Stimulated activated CD8-positive, alpha-beta memory T cell treated with anti-CD3 and anti-CD28 coated beads, Interleukin-7, amount 100 ng/mL, for 48 hours (primary cell): ENCODE measurements at regions not wholly inside any gene's neighbourhood (a gene's known extent, or its start where the extent isn't known, plus 50 kb on each side); places are given as distances from the start of the nearest gene placed in this dataset.
"Not testable (repeated sequence)": the region's sequence is repeated elsewhere in the genome, so short reads cannot be mapped to it uniquely, and the experiment has no call there.

Source experiments
- DNase-seq, 2 donors: peaks; one replicate each; pipeline ENCODE4 v3.0.0-alpha.2; 2020; ENCODE audit warnings: low read depth in 1 of 2; ENCODE audit errors: extremely low read depth in 1 of 2

DNA sequence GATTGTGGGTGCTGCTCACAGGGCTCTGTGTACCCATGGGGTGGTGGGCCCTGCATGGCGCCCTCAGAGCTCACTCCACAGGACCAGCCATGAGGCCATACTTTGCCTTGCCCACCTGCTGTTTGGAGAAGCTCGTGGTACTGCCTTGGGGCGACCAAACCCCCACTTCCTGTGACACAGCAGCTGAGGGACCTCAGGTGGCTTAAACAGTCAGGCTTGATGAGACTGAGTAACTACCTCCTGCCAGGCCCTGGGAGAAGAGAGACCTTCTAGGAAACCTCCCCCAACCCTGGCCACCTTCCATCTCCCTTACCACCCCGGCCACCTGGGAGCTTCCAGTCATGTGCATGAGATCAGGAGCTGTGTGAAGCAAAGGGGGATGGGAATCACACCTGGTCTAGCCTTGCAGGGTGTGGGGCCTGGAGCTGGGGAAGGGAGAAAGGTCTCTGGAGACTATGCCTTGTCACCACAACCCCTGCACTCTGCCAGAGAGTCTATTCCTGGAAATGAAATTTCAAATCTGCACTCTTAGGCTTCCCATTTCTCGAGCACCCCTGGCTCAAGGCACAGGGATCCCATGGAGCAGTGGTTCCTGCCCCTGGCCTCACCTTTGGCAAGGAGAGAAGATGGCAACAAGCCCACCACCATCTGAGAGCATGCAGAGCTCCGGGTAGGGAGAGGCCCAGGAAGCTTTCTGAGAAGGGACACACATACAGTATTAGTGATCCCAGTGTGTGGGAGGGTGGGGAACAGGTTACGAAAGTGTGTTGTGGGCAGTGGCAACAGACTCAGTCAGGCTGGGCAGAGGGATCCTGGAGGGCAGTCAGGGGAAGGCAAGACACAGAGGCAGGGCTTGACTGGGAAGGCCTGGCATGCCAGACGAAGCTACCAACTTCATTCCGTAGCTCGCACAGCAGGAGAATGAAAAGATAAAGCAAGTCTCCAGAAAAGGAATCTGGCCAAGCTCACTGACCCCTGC lies 125.0 kb downstream of the URI1 start:
- DNase-seq: no peak

DNA sequence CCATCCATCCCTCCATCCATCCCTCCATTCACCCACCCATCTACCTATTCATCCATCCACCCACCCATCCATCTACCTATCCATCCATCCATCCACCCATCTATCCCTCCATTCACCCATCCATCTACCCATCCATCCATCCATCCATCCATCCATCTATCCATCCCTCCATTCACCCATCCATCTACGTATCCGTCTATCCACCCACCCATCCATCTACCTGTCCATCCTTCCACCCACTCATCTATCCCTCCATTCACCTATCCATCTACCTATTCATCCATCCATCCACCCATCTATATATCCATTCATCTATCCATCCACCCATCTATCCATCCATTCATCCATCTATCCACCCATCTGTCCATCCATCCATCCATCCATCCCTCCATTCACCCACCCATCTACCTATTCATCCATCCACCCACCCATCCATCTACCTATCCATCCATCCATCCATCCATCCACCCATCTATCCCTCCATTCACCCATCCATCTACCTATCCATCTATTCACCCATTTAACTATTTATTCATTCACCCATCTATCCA lies 126.0 kb downstream of the URI1 start:
- not testable (repeated sequence) for DNase-seq

DNA sequence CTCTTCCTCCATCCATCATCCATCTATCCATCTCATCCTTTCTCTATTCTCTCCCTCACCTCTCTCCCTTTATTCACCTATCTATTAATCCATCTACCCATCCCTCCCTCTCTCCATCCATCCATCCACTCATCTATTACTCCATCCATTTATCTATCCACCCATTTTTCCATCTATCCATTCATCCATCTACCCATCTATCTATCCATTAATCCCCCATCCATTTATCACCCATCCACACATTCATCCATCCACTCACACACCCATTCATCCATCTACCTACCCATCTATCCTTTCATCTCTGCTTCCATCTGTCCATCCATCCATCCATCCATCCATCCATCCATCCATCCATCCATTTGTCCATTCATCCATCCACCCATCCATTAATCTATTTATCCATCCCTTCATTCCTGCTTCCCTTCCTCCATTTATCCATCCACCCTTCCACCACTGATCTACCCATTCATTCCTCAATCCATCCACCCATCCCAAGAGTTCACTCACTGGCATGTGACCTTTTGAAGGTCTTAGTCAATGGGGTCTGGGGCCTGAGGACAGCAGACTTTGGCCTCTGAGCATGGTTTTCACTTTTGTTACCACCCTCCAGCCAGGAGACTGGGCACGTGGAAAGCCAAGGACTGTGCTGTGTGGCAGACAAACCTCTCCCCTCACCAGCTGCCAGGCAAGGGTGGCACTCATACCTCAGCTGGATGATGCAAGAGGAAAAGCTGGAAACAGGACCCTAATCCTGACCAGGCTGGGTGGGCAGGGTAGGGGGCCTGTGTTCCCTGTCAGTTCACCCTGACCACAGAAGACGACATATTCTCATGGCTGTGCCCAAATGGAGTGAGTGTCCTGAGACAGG lies 126.7 kb downstream of the URI1 start:
- DNase-seq: no peak

DNA sequence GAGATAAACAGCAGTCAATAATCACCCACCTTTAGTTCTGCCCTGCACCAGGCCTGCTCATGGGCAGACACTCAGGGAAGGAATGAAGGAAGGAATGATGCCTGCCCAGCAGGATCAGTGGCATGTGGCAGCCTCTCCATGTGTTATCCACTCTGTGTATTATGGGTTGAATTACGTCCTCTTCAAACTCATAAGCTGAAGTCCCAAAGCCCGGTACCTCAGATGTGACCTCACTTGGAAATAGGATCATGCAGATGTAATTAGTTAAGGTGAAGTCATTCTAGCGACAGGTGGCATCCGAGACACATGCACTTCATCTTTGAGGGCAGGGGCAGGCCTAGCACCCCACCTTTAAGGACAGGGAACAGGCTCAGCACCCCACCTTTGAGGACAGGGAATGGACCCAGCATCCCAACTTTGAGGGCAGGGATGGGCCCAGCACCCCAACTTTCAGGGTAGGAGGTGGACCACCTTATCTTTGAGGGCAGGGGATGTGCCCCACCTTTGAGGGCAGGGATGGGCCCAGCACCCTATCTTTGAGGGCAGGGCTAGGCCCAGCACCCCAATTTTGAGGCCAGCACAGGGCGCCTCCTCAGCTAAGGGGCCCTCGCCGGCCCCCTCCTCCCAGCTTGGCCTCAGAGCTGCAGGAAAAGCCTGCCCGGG lies 127.6 kb downstream of the URI1 start:
- DNase-seq: no peak

DNA sequence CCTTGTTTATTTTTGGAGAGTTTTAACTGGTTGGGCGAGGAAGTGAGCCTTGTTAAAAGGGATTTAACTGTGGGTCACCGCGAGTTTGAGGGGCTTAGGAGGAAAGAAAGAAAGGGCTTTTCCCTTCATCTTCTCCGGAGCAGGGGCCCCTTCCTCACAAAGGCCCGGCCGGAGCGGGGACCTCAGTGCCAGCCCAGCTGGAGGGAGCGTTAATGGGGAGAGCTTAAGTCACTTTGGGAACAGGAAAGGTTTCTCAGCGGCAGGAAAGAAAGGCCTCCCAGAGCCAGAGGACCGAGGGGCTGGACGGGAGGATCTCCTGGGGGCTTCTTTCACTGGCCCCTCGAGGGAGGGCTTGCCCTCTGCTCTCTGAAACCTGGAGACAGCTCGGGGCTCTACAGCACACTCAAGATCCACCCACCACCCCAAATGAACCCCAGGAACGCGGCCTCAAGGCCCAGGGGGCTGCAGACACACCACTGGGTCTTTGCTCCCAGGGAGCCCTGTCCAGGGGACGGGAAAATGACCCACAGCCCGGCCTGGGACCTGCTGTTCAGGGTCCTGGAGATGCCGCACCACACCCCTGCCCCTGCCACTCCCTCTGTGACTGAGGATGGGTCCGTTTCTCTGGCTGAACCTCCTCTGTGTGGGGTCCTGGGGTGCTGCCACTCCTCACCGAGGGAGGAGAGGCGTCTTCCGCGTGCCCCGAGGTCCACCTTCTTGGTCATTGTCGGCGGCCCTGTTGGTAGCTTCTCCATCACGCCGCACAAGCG lies 128.3 kb downstream of the URI1 start:
- no peak for DNase-seq

DNA sequence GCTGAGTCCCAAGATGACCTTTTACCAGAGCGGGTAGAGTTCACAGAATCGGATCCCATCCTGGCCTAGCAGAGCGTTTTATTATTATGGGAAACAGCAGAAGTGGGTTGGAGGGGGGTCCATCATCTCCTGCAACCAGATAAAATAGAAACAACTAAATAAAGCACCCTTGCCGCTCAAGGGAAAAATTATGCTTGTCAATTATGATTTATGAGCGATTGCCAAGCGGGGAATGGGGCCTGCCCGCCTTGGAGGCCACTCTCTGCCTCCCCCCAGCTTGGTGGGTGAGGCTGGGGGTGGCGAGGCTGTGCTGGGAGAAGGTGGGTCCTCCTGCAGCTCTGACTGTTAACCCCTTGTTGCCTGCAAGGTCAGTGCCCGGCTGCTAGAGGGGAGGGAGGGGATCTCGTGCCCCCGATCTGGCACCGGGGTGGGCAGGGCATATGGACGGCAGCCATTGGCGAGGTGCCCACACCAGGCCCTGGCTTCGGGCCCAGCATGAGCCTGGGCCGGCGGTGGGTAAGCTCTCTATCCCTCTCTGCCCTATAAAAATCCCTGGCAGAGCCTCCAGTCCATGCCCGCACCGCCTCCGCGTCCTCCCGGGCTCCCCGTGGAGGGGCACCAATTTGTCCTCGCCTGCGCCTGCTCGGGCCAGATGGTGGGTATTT lies 129.1 kb downstream of the URI1 start:
- DNase-seq: no peak

DNA sequence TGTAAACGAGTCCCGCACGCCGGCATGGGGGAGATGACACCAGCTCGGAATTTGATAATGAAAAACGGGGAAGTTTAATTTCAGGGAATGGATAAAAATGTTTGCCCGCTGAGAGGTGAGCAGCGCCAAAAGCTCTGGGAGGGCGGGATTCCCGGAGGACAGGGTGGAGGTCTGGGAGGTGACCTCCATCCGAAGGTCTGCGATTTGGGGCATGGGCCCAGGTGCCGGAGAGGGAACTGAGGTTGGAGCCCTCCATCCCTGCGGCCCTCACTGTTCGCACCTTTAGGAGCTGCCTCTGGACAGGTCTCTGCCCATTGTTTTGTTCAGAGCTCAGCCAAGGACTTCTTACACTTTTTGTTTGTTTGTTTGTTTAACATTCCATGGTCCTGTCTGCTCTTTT lies 129.8 kb downstream of the URI1 start:
- no peak for DNase-seq

DNA sequence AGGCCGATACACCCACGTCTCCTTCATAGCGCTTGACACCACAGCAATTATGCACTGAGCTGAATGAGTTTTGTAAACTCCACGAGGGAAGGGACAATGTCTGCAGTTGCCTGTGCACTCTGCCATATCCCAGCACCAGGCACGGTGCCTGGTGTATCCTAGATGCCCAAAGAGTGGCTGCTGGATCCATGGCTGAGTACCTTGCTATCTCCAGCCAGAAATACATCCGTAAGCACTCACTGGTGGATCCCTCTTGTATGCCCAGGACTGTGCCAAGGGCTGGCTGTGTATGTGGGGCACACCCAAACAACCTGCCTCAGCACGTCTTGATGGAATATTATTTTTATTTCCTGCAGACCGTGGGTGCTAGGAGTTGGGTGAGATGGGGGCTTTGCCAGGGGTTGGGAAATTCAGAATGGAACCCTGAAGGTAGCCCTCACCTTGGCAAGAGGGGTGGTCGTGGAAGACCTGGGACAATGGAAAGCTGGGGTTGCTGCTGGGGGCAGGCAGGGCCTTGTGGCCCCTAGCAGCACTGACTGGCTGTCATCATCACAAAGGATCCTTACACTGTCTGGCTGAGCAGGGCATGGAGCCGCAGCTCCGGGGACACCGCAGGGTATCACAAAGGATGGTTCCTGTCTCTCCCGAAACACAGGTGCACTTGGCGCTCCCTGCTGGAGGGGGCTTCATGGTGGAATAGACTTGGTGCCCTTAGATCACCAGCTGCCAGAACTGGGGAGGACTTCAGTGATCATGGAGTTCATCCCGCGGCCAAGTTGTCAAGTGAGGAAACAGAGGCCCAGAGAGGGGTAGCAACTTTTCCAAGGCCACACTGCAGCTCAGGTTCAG lies 131.3 kb downstream of the URI1 start:
- DNase-seq: no peak

DNA sequence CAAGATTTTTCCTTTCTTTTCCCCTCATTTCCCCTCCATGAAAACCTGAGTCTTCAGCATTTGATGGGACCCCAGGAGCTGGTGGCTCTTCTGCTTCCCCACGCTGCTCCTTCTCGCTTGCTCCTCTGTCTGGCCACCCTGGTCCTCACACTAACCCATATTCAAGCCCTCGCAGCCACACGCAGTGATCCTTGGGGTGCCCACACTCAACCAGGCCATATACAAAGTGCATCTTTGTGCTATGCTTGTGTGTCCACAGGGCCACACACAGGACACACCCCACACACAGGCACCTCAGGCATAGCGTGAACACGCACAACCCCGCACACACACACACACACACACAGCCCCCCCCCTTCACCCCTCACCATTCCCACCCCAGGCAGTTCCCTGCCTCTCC lies 132.1 kb downstream of the URI1 start:
- no peak for DNase-seq

DNA sequence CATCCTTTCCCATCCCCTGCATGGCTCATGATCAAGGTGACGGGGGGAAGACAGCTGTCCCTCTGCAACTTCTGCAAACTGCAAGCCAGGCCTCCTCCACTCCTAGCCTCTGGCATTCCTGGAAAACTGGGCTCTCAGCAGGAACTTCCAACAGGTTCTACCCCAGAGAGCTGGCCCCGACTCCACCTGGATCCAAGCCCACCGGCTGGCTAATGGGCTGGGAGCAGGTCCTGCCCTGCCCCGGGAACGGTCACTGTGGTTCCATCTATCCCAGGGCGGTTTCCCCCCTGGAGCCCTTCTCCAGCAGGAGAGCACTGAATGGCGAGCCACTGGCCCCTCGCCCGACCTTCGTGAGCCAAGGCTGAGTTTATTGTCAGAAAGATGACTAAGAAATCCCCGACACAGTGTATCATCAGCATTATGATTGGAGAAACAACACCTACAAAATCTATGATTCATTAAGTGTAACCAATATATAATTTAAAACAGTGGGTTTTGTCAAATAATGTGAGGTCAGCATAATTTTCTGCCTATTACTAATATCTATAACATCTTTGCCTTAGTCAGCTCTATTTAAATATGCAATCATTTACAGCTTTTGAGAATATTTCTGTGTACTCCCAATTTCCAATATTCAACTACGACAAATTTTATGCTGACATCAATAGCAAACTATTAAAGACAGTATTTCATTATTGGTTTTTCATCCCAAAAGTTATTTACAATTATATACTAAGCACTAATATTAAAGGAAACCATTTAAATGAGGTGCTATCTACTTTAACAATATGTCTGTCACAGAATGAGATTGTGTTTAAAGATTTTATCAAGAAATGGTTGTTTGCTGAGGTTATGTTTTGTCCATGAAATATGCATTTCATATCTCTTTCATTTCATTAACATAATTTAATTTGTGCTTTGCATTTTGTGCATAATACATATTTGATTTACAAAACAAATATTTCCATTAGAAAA lies 133.0 kb downstream of the URI1 start:
- DNase-seq: no peak

DNA sequence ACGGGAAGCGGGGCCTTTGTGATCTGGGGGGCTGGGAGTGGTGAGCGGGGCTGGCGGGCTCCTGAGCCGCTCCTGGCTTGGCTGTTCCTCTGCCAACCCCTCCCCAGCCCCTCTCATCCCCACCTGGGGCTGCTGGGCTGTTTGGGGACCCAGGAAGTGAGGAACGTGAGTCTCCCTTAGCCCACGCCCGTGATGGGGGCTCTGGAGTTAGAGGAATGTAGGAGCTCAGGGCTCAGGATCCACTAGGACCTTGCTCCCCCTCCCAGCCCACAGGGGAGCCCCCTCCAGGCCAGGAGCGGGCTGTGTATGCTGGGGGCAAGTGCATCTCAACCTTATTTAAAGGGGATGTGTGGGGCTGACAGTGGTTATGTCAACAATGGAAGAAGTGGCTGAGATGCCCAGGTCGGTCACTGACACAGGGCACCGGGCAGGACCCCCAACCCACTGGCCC lies 134.1 kb downstream of the URI1 start:
- no peak for DNase-seq

DNA sequence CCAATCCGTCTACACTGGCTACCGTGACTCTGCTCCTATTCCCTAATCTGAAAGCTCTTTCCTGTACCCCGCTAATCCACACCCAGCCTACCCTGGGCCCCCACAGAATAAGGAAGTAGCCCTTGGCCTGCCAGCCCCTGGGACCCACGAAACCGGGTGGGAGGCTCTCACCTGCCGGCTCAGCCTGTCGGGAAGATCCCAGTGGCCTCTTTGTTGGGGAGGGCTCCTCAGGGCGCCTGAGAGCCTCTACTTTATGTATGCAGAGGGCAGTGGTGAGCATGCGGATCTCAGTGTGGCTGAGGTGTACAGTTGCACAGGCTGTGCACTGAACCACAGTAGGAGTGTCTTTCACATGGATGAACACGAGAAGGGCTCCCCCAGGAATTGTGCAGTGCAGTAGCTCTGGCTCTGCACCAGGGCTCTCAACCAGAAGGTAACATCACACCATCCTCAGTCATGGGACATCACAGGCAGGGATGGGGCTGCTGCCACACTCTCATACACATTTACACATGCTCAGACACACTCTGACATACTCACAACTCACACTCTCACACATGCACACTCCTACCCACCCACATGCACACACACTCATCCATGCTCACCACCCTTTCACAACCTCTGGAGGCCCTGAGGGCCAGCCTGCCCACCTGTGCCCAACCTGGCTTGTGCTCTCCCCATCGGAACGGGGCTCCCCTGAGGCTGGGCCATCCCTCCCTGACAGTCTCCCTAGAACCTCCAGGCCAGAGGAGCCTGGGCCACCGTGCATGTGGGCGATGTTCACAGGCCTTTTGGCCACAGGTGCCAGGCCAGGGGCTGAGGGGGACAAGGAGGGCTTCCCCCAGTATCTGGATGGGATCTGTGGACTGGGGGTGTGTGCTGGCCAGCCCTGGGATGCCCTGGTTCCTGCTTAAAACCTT lies 135.0 kb downstream of the URI1 start:
- DNase-seq: no peak

DNA sequence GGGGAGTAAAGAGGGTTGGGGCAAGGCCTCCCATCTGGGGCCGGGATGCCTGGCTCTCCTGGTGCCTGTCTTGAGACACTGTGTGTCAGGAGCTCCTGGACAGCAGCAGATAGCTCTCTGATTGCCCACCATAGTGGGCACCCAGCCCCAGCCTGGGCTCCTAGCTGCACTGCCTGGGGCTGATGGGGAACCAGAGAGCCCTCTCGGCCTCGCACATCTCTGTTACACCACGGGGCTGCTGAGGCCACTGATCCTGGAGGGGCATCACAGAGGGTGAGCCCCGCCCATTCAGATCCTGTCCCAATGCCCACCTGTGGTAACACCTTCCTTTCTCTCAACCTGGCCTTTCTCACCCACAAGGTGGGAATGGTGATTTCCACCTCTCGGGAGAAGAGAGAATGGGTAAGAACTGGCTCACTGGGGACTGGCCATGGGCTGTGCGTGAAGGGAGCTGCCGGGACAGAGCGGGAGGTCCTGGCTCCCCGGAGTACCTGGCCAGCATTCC lies 135.9 kb downstream of the URI1 start:
- no peak for DNase-seq

DNA sequence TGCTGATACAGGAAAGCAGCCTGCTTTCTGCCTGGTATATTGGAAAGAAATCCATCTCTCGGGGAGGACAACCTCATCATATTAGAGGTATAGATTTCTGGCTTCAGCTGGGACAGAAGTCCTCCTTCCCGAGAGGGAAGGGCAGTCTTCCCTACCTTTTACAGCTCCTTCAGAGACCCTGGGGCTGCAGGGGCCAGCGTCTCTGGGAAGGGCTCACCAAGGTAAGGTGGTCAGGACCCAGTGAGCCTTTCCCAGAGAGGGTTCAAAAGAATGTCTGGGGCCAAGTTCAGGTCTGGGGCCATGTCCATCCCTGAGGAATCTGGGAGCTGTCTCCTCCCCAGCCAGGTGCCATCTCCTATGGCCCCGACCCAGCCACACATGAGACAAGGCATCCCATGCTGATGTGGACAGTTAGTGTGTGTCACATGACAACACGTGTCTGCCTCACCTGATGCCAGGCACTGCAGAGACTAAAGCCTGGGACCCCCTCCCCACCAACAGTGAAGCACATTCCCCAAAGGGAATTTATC lies 136.4 kb downstream of the URI1 start:
- DNase-seq: no peak

DNA sequence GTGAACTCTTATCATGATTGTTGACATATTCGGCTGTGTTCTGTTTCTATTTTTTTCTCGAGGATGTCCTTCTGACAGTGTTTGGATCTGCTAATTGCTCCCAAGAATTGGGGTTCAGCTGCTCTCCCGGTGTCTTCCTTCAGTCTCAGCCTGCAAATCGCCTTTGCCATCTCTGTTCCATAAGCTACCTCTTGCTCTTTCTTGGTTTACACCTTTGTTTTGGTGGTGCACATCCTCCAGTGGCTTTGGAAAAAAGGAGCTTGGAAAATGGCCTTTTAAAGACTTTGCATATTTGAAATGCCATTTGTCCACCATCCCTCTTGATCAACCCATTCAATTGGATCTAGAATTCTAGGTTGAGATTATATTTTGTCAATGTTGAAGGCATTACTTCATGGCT lies 137.2 kb downstream of the URI1 start:
- DNase-seq: no peak

DNA sequence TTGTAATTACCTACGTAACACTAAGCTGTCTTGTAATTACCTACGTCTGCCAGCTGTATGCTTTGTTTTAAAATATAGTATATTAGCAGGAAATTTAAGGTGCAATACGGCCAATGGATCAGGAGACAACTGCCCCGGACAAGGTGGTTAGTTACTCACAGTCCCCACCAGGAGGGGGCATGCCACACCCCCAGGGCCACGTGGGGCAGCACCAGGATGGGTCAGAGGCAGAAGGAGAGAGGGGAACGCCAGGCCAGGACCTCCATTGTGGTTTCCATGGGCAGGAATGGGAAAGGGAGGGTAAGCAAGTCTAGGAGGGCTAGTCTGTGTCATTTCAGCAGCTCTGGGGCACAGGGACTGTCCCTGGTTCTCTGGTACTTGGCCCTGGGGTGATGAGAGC lies 140.1 kb downstream of the URI1 start:
- DNase-seq: no peak
